BE2C (cell line): ENCODE measurements at regions not wholly inside any gene's neighbourhood (a gene's known extent, or its start where the extent isn't known, plus 50 kb on each side); places are given as distances from the start of the nearest gene placed in this dataset.

Source experiments
- DNase-seq: peaks from one replicate; pipeline ENCODE4 v3.0.0-alpha.2; 2020
- H3K27me3 ChIP-seq: fragments of 250-450 bp; sonication (Bioruptor Pico); 2 replicates; pipeline ENCODE4 v1.5.1; 2020; ENCODE audit warnings: mild to moderate bottlenecking
- H3K36me3 ChIP-seq: fragments of 250-450 bp; sonication (Bioruptor Pico); 2 replicates; pipeline ENCODE4 v1.5.1; 2020; ENCODE audit warnings: mild to moderate bottlenecking
- H3K4me1 ChIP-seq: fragments of 250-450 bp; sonication (Bioruptor Pico); 2 replicates; pipeline ENCODE4 v1.5.1; 2020
- H3K4me3 ChIP-seq: 2 replicates; pipeline ENCODE4 v1.5.1; 2011; ENCODE audit warnings: low read depth, low read length
- H3K9me3 ChIP-seq: fragments of 250-450 bp; sonication (Bioruptor Pico); 2 replicates; pipeline ENCODE4 v1.5.1; 2020
- TF ChIP-seq, protein P1 (sequence below): IDR thresholded peaks from 2 replicates; pipeline ENCODE4 v1.5.1; 2012; ENCODE audit warnings: mild to moderate bottlenecking, low read depth, low read length

DNA sequence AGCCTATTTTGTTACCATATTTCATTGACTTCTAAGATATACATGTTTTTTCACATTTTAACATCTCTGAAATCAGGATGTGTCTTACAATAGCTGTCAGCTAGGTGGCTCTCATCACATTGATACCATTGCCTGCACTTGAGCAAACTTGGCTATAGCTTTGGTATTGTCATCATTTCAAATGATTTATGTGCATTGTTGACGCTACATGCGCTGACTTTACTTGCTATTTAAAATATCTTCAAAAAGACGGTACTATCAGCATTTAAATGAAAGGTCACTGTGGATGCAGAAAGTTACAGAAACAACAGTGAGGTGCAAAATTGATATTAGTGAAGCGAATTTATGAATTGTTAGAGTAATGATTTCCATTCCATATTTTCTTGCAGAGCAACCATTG is 54.0 kb upstream of the ABHD2 start:
- no peak overlapping the region for H3K4me3 ChIP-seq

DNA sequence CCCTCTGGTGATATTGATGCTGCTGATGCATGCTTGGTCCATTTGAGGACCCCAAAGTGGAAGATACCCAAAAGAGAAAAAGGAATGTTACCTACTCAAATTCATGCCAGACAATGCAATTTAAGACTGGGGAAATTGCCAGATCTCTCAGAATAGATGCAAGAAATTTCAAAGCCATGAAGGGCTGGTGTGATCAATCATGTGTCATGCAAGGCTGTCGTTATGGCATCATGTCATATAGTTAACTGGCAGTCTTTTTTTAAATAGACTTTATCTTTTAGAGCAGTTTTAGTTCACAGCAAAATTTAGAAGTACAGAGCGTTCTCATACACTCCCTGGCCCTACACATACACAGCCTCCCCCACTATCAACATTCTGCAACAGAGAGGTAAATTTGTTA is 53.1 kb upstream of the ABHD2 start:
- H3K36me3 ChIP-seq = no peaks in the 10 kb centered on the region
- H3K27me3 ChIP-seq = peaks cover 7% of the 10 kb centered on the region; the same call in 1 of the 2 replicates
- no peak for DNase-seq
- H3K4me1 ChIP-seq = no peaks in the 10 kb centered on the region
- TF ChIP-seq, protein P1, sequence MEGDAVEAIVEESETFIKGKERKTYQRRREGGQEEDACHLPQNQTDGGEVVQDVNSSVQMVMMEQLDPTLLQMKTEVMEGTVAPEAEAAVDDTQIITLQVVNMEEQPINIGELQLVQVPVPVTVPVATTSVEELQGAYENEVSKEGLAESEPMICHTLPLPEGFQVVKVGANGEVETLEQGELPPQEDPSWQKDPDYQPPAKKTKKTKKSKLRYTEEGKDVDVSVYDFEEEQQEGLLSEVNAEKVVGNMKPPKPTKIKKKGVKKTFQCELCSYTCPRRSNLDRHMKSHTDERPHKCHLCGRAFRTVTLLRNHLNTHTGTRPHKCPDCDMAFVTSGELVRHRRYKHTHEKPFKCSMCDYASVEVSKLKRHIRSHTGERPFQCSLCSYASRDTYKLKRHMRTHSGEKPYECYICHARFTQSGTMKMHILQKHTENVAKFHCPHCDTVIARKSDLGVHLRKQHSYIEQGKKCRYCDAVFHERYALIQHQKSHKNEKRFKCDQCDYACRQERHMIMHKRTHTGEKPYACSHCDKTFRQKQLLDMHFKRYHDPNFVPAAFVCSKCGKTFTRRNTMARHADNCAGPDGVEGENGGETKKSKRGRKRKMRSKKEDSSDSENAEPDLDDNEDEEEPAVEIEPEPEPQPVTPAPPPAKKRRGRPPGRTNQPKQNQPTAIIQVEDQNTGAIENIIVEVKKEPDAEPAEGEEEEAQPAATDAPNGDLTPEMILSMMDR = no peak
- no peak overlapping the region for H3K4me3 ChIP-seq
- no peaks in the 10 kb centered on the region for H3K9me3 ChIP-seq

More for the DNA sequence above, 54.0 kb upstream of the ABHD2 start:
- Histone ChIP-seq H3K27me3 (peaks cover 7% of the 10 kb centered on the region; the same call in 1 of the 2 replicates), H3K9me3 (no peaks in the 10 kb centered on the region), H3K4me1 (no peaks in the 10 kb centered on the region), H3K36me3 (no peaks in the 10 kb centered on the region)
- TF ChIP-seq, protein P1 = peak; percentile 49
- DNase-seq = no peak

DNA sequence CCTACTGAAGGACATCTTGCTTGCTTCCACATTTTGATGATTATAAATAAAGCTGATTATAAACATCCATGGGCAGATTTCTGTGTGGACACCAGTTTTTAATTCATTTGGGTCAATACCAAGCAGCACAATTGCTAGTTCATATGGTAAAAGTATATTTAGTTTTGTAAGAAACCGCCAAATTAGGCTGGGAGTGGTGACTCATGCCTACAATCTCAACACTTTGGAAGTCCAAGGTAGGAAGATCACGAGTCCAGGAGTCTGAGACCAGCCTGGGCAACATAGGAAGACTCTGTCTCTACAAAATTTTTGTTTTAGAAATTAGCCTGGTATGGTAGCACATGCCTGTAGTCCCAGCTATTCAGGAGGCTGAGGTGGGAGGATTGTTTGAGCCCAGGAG is 52.6 kb upstream of the ABHD2 start:
- TF ChIP-seq, protein P1 = no peak
- H3K9me3 ChIP-seq = no peaks in the 10 kb centered on the region
- no peaks in the 10 kb centered on the region for H3K36me3 ChIP-seq
- no peaks in the 10 kb centered on the region for H3K4me1 ChIP-seq
- peaks cover 7% of the 10 kb centered on the region; the same call in 1 of the 2 replicates for H3K27me3 ChIP-seq
- H3K4me3 ChIP-seq = no peak overlapping the region
- DNase-seq = no peak

GRCh38 chr15:89038146-89038545 is 50.1 kb upstream of the ABHD2 start:
- H3K36me3 ChIP-seq = no peaks in the 10 kb centered on the region
- H3K9me3 ChIP-seq = no peaks in the 10 kb centered on the region
- TF ChIP-seq, protein P1 = no peak
- H3K4me1 ChIP-seq = no peaks in the 10 kb centered on the region
- DNase-seq = no peak
- no peak overlapping the region for H3K4me3 ChIP-seq
- peaks cover 7% of the 10 kb centered on the region; the same call in 1 of the 2 replicates for H3K27me3 ChIP-seq
